ENCODE measurements at regions not wholly inside any gene's neighbourhood (a gene's known extent, or its start where the extent isn't known, plus 50 kb on each side); places are given as distances from the start of the nearest gene placed in this dataset.

DNA sequence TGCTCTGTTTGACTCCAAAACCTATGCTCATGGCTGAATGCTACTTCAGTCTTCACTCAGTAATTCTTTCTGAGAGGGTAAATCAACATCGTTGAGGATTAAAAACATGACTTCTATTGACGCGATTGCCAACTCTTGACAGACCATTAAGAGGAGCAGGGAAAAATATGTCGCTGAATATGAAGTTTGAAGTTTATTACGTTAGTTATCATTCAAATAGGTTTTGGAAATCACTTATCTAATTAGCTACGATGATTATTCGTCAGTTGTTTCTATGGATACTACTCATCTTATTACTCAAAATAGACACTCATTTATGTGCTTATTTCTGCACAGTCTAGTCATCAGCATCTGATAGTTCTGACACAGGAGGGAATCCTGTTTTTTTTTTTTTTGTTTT is 279.2 kb upstream of the TBL1XR1 start:
- TF ChIP-seq POLR2AphosphoS5 (IDR thresholded peaks at IDR 0.05; ENCODE audit: low read depth, low read length) (no peak), SIN3A (IDR thresholded peaks at IDR 0.05; ENCODE audit: borderline replicate concordance, insufficient read depth, low read length) (no peak), FOXP2 (optimal IDR thresholded peaks at IDR 0.05; ENCODE audit: borderline replicate concordance, extremely low read depth, extremely low read length, insufficient read depth) (no peak), TAF1 (IDR thresholded peaks at IDR 0.05; ENCODE audit: borderline replicate concordance, insufficient read depth, low read length) (no peak)
- TF ChIP-seq, protein P1, sequence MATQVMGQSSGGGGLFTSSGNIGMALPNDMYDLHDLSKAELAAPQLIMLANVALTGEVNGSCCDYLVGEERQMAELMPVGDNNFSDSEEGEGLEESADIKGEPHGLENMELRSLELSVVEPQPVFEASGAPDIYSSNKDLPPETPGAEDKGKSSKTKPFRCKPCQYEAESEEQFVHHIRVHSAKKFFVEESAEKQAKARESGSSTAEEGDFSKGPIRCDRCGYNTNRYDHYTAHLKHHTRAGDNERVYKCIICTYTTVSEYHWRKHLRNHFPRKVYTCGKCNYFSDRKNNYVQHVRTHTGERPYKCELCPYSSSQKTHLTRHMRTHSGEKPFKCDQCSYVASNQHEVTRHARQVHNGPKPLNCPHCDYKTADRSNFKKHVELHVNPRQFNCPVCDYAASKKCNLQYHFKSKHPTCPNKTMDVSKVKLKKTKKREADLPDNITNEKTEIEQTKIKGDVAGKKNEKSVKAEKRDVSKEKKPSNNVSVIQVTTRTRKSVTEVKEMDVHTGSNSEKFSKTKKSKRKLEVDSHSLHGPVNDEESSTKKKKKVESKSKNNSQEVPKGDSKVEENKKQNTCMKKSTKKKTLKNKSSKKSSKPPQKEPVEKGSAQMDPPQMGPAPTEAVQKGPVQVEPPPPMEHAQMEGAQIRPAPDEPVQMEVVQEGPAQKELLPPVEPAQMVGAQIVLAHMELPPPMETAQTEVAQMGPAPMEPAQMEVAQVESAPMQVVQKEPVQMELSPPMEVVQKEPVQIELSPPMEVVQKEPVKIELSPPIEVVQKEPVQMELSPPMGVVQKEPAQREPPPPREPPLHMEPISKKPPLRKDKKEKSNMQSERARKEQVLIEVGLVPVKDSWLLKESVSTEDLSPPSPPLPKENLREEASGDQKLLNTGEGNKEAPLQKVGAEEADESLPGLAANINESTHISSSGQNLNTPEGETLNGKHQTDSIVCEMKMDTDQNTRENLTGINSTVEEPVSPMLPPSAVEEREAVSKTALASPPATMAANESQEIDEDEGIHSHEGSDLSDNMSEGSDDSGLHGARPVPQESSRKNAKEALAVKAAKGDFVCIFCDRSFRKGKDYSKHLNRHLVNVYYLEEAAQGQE (IDR thresholded peaks at IDR 0.05; ENCODE audit: insufficient read depth in 1 of 2, low read depth in 2 of 2, low read length in 2 of 2), result no peak

DNA sequence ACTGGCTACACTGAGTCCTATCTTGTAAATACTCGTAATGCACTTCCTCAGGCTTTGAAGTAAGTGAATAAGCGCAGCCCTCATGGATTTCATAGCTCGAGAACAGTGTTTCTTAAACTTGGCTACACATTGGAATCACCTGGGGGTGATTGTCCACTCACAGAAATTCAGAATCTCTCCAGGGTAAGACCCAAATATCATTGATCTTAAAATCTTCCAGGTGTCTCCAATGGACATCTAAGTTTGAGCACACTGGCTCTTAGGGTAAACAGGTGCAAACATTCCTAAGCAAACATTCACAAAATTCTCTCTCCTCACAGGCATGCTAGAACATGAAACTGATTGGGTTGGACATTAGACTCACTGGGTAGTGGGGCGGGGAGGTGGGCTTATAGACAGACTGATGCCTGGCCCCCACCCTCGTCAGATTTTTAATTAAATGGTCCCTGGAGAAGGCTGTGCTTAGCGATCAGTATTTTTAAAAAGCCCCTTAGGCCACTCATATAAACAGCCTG is 279.7 kb upstream of the TBL1XR1 start:
- TF ChIP-seq POLR2AphosphoS5 (IDR thresholded peaks at IDR 0.05; ENCODE audit: low read depth, low read length) (no peak), SIN3A (IDR thresholded peaks at IDR 0.05; ENCODE audit: borderline replicate concordance, insufficient read depth, low read length) (no peak), TAF1 (IDR thresholded peaks at IDR 0.05; ENCODE audit: borderline replicate concordance, insufficient read depth, low read length) (no peak), FOXP2 (optimal IDR thresholded peaks at IDR 0.05; ENCODE audit: borderline replicate concordance, extremely low read depth, extremely low read length, insufficient read depth) (no peak)
- TF ChIP-seq, protein P1 (IDR thresholded peaks at IDR 0.05; ENCODE audit: insufficient read depth in 1 of 2, low read depth in 2 of 2, low read length in 2 of 2), result no peak

DNA sequence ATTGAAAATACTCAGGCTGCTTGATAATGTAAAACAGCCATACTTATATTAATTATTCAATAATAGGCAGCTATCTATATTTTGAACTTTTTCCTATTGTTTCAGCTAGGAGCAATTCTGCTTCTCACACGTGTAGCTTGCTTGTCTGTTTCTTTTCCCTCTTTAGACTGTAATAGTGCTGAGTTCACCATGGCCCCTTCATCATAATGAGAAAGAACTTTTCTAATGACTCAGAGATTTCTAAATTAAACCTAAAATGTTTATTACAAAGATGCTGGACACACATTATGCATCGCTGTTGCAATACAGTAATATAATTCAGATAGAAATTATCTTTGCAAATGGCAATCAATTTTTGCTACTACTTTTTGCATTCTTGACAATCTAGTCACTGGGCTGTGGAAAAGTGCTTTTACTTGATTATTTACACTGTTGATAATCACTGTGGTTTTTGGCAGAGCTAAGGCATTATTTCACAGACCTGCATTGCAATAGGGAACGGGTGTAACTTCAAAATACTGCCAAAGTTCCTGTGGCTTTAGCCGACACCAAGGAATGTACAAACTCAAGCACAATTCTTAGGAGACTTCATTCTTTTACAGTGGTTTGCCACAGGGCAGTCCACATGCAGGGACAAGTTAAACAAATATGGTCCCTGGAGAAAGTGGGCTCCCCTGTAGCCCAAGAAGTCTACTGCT is 281.0 kb upstream of the TBL1XR1 start:
- TF ChIP-seq FOXP2 (optimal IDR thresholded peaks at IDR 0.05; ENCODE audit: borderline replicate concordance, extremely low read depth, extremely low read length, insufficient read depth) (no peak), SIN3A (IDR thresholded peaks at IDR 0.05; ENCODE audit: borderline replicate concordance, insufficient read depth, low read length) (no peak), POLR2AphosphoS5 (IDR thresholded peaks at IDR 0.05; ENCODE audit: low read depth, low read length) (no peak), TAF1 (IDR thresholded peaks at IDR 0.05; ENCODE audit: borderline replicate concordance, insufficient read depth, low read length) (no peak)
- TF ChIP-seq, protein P1 (IDR thresholded peaks at IDR 0.05; ENCODE audit: insufficient read depth in 1 of 2, low read depth in 2 of 2, low read length in 2 of 2), result no peak

DNA sequence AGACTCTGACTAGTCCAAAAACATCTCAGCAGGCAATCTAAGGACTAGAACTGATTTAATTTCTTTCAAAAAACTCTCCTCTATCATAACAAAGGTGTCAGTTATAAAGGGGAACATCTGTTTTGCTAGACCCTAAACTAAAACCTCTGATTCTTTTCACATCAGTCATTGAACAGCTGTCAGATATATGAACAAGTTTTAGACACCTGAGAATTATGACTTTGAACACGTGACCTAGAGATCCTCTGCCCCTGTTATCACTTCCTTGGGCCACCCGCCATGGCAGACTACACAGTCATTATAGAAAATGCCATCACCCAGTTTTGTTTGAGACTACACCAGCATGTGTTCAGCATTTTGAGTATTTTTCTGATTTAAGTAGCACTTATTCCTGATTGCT is 282.3 kb upstream of the TBL1XR1 start:
- TF ChIP-seq TAF1 (IDR thresholded peaks at IDR 0.05; ENCODE audit: borderline replicate concordance, insufficient read depth, low read length) (no peak), FOXP2 (optimal IDR thresholded peaks at IDR 0.05; ENCODE audit: borderline replicate concordance, extremely low read depth, extremely low read length, insufficient read depth) (no peak), SIN3A (IDR thresholded peaks at IDR 0.05; ENCODE audit: borderline replicate concordance, insufficient read depth, low read length) (no peak), POLR2AphosphoS5 (IDR thresholded peaks at IDR 0.05; ENCODE audit: low read depth, low read length) (no peak)
- TF ChIP-seq, protein P1 (IDR thresholded peaks at IDR 0.05; ENCODE audit: insufficient read depth in 1 of 2, low read depth in 2 of 2, low read length in 2 of 2), result no peak
